ENCODE measurements at regions not wholly inside any gene's neighbourhood (a gene's known extent, or its start where the extent isn't known, plus 50 kb on each side); places are given as distances from the start of the nearest gene placed in this dataset.
"Not testable (repeated sequence)": the region's sequence is repeated elsewhere in the genome, so short reads cannot be mapped to it uniquely, and the experiment has no call there.

DNA sequence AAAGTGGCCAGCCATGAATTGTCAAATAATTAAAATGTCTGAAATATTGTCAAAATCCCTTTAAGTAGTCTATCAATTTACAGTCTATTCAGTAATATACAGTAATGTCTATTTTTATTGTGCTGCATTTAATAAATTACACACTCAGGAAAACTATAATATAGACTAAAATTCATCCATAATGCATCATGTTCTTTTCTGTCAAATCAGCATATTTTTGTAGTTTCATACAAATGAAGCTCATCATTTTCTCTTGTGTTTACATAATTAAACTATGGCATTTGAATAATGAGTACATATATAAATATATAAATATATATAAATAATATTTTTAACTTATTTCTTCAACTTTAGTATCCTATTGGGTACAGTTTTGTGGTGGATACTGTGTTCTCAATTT, 868.7 kb upstream of the CHORDC1 start:
- DNase-seq: no peak

DNA sequence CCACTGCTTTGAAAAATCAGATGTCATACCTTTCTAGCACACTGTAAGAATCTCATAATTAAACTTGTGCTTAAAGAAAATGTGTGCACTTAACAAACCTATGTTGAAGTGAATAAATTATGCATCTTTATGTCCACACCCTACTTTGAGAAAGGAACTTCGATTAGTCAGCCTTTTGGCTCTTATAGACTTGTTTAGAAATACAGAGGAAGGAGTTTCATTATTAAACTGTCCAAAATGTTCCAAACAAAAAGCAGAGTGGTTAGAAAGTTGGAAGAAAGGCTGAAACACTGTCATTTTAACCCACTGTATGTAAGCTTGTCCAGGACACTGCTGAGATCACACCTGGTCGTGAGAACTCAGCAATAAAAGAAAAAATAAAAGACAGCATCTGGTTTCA, 863.2 kb upstream of the CHORDC1 start:
- DNase-seq: no peak

DNA sequence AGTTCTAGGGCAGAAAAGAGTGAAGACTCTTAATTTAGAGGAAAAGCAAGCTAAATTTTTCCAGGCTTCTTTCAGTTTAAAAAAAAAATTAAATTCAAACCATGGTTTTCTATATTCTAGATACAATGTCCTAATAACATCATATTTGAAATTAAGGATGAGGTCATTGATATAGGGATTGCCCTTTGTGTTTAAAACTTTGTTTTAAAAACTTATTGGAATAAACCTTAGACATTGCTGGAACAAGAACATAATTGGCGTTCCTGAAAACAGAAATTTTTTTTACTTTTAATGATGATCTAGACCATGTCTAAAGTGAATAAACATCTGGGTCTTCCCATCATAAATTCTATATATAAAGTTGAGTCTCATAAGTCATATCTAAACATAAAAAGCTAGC, 859.4 kb upstream of the CHORDC1 start:
- DNase-seq: no peak

DNA sequence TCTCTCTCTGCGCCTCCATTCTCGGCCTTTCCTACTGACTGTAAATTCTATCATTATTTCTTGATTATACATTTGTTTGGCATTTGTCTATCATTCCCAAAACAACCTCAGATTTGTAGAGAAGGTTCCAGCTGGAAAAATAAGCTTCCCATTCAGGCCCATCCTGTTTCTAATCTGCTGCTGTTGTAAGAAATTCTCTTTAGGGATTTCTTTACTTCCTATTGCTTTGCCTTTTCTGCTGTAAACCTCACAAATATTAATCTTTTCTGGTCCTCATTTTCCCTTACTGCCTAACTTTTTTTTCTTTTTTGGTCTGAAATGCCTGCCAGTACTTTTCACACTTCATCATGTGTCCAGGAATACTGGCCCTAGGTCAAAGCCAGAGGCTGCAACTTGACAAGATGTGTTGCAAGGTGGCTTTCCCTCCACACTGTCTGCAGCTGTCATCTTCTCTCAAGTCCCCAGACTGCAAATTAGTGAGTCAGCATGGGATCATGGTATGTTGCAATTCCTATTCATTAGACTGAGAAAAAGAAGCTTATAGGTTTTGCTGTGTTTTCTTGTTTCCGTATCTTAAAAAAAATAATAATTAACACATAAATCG, 858.7 kb upstream of the CHORDC1 start:
- no peak for DNase-seq

DNA sequence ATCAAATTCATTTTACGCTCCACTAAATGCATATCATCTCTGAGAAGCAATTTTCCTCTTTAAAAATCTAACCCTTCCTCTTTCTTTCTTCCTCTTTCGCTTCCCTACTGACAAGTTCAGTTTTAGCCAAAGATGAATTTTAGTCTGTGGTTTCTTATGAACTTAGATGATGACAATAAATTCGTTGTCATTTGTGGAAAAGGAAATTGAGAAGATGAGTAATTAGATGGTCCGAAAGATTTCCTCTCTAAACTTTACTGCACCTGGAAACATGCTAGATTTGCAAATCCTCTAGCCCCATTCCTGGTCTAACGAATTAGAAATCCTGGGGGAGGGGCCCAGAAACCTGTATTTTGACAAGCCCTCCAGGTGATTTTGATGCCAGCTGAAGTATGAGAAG, 855.4 kb upstream of the CHORDC1 start:
- peak; percentile 14 for DNase-seq

DNA sequence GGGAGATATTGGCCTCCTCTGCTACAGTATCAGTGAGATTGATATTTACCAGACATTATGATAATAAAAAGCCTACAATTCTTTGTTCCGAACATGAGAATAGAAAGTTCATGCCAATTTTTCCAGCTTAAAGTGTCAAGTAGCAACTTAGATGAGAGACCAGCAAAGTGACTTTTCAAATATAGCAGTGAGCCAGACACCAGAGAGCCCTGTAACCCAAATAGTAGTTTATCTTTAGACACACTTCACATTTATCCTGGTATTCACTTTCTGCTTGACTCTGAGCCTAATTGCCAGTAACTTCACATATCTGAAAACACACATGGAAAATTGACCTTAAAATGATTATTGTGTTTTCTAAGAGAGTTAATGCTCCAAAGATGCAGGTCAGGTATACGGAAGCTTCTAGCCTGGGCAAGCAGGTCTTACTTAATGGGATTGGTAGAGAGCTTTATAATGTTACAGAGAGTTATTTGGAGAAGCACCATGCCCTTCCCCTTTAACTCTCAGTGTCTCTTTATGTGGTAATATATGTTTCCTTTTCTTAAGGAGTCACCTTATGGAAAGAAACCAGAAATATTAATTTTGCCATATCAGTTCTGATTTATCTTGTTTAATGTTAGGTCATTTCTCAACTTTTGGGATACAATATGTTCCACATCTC, 852.3 kb upstream of the CHORDC1 start:
- no peak for DNase-seq

DNA sequence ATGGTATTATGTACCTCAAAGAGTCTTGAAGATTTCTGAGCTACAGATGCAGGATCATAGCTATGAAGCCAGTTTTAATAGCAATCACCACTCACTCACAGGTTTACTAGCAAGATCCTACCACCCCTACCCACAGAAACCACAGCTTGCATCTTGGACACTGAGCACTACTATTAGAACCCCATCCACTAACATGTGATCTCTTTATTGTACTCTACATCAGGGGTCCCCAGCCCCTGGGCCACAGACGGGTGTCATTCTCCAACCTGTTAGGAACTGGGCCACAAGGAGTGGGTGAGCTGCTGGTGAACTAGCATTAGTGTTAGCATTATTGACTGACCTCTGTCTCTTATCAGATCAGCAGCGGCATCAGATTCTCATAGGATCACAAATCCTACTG, 844.8 kb upstream of the CHORDC1 start:
- no peak for DNase-seq

DNA sequence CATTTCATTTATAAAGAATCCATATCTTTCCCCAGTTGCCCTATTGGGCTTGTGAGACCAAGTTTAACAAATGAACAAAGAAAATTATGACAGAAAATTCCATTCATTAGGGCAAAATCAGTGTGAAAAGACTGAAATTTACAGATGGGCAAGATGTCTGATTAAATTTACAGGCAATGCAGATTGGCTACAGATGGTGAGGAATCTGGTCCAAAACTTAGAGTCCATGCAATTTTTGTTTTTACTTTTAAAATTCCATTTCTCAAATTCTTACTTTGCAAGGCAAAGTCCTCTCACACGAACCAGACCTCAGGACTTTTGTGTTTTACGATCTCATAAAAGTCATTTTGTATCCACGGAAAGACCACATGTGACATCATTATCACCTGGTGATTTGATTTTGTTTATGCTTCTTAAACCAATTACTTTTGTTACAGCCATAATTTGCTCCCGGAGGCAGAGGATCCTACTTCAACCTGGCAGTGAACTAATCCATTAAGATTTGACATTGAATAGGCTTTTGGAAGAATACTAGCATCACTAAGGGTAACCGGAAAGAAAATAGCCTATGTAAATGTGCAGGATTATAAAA, 843.7 kb upstream of the CHORDC1 start:
- no peak for DNase-seq

DNA sequence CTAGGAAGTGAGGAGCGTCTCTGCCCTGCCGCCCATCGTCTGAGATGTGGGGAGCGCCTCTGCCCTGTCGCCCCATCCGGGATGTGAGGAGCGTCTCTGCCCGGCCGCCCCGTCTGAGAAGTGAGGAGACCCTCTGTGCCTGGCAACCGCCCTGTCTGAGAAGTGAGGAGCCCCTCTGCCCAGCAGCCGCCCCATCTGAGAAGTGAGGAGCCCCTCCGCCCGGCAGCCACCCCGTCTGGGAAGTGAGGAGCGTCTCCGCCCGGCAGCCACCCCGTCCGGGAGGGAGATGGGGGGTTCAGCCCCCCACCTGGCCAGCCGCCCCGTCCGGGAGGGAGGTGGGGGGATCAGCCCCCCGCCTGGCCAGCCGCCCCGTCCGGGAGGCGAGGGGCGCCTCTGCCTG, 840.5 kb upstream of the CHORDC1 start:
- not testable (repeated sequence) for DNase-seq

DNA sequence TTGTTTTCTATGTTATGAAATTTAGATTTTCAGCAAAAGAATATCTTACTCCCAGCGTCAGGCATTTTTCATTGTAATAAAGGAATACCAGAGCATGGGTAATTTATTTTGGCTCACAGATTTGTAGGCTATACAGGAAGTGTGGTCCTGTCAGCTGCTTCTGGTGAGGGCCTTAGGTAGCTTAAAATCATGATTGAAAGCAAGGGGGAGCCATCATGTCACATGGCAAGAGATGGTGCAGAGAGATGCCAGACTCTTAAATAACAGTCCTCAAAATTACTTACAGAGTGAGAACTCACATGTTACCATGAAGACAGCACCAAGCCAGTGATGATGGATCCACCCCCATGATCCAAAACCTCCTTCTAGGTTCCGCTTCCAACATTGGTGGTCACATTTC, 825.0 kb upstream of the CHORDC1 start:
- no peak for DNase-seq

DNA sequence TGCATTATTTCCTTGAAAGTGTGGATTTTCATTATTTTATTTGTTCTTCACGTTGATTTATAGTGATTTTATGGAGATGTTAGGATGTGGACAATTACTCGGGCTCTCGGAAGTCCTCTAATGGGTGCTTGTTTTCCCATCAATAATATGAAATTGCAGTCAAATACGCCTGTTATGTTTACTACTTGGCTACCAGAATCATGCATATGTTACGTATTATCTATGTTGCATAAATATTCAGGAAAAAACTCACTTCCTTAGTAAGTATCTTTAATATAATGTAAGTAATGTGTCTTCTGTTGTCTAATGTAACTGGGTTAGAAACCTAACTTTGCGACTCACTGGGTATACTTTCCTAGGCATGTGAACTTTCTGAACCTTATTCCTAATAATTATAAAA, 823.4 kb upstream of the CHORDC1 start:
- DNase-seq: no peak

DNA sequence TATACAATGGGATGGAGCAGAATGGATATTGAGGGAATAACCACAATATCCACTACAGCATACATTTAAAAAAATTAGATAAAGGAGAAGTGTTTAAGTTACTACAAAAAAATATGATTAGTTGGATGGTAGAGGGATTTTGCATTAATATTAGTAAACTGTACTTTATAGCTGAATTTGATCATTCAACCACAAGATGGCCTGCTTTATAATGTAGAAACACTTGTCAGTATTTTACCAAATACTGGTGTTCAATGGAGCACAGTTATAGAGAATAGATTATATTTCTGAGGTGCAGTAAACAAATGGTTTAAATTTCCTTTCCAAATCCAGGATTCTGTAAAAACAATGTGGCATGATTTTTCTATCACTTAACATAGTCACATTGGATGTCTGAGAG, 818.8 kb upstream of the CHORDC1 start:
- DNase-seq: no peak

DNA sequence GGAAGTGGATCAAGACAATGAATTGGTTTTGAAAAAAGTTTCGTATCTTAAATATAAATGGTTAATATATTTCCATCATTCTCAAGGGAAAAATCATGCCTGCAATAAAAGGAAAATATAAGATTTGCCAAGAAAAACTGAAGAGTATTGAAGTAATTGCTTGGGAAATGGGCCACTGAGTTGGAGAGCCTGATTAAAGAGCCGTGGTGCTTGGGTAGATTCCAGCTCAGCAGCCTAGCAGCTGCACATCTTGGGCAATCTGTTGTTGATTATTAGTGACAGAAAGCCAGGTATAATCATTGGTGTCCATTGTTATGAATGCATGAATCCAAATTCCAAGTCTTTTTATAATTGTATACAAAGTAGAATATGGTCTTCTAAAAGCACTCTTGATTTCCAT, 800.9 kb upstream of the CHORDC1 start:
- DNase-seq: no peak

DNA sequence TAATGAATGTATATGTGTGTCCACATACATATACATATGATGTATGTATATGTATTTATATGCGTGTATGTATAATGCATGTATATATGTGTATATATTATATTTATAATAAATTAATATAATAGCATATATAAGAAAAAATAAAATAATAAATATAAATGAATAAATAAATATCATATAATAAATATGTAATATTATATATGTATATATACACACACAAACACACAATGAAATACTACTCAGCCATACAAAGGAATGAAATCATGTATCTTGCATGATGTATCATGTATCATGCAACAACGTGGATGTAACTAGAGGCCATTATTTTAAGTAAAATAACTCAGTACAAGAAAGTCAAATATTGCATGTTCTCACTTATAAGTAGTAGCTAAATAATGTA, 788.7 kb upstream of the CHORDC1 start:
- no peak for DNase-seq

DNA sequence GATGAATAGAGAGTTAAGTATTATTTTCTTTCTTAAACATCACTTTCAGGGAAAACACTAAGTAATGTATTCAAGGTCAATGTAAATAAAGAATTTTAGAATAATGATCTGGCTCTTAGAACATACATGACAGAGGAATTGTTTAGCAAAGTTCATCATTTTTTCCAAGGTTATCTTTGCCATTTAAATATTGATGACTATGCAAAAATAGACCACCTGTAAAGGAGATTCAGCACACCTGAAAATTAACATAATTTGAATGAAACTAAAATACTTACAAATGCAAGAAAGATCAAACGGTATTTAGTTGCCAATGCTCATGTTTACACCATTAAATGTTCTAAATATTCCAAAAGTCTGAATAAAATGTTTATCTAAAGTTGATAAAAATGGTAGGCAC, 782.6 kb upstream of the CHORDC1 start:
- no peak for DNase-seq

DNA sequence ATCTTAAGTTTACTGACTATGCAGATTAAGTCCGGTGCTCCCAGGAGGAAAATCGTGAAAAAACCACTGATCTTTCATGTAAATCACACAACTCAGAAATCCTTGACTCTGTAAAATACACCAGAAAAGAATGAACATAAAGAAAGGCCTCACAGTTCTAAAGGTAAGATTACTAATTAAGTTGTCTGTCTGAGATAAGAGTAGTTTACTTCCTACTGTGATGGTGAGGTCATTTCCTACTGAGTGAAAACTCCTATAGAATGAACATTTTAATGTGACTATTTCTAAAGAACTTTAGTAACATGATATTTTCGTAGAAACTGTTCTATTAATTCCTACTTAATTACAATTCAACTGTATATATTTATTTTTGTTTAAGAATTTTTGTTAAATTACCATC, 774.4 kb upstream of the CHORDC1 start:
- no peak for DNase-seq

DNA sequence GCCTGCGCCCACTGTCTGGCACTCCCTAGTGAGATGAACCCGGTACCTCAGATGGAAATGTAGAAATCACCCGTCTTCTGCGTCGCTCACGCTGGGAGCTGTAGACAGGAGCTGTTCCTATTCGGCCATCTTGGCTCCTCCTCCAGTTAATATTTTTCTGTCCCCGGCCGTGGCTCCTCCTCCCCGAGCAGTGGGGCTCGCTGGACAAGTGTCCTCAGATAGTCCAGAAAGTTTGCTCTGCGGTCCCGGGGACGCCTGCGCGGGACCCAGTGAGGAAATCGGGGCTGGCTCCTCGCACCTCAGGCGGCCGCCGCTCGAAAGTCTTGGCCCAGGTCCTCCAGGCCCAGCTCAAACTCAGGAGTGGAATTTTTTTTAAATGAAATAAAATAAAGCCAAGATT, 749.3 kb upstream of the CHORDC1 start:
- not testable (repeated sequence) for DNase-seq

DNA sequence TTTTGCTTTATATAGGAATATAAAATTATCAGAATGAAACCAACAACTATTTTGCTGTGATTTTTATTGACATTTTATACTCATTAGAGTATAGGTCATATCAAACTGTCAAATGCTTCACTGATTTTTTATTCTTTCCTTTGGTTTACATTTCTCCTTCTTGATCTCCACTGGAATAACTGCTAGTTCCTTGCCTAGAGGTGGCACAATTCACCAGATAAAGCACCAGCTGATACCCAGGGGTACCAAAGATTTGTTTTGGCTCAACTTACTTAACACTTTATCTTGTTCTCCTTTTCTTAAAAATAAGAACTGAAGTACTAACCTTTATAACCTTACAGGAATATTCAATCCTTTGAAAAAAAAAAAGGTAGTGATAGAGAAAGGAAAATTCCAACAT, 725.1 kb upstream of the CHORDC1 start:
- no peak for DNase-seq

DNA sequence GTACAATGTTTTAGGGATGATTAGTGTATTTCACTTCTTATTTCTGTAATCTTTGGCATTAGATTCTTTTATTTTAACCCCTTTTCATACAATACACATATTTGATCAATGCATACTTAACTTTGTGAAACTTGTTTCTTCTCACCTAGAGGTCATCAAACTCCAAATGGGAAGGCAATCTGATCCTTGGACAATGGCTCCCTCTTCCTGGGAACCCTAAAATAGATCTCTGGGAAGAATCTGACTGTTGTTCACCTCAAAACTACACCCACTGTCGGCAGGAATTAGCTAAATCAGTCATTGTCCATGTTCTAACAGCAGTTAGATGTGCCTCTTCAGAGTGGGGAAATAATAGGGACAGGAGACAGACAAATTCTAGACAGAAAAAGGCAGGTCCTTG, 707.4 kb upstream of the CHORDC1 start:
- no peak for DNase-seq

DNA sequence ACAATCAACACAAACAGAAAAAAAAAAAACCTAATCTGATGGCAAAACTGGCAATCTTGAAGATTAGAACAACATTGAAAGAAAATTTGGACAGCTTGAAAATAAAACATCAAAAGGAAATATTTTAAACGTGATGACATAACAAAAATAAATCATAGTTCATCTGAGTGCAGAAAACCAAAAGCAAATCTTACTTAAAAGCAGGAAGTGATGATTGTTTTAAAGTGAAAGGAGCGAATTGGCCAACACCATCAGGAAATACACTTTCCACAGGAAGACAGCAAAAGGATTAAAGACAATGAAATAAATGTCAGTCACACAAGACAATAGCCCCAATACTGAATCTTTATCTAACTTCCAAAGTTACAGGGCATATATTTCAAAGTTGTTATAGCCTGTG, 696.5 kb upstream of the CHORDC1 start:
- no peak for DNase-seq

DNA sequence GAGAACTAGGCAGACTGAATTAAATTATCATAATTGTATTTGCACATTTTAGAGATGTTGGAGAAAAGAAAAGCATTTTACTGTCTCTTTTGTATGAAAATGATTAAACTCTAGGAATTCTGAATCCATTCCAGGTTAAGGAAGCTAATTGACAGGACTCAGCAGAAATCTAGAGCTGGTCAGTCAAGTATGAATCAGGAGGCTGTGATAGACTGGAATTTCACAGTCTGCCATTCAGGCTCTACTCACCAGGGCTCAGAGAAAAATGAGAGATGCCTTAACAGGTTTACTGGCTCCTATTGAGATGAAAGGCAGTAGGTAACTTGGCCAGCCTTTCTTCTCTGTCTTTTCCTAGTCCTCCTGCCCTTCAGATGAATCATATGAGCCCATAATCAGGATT, 693.9 kb upstream of the CHORDC1 start:
- DNase-seq: no peak

DNA sequence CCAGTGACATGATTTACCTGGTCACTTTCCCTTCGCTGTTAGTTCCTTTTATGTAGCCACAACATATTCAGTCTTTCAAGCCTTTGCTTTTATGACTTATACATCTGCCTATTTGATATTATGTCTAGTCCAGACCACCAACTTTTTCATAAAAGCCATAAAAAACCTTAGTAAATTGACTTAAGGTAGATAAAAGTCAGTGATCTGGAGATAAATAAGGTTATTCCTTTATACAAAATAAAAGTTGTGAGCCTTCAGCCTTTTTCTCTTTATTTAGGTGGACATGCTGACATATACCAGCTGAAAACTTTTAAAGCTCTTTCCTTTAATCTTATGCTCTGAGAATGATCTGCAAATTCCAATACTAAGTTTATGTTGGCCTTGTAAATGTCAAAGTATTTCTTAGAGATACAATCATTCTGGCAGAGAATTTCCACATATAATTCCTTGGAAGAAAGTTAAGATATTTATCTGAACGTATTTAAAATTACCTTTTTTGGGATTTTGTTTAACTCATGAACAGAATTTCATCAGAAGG, 690.4 kb upstream of the CHORDC1 start:
- no peak for DNase-seq

DNA sequence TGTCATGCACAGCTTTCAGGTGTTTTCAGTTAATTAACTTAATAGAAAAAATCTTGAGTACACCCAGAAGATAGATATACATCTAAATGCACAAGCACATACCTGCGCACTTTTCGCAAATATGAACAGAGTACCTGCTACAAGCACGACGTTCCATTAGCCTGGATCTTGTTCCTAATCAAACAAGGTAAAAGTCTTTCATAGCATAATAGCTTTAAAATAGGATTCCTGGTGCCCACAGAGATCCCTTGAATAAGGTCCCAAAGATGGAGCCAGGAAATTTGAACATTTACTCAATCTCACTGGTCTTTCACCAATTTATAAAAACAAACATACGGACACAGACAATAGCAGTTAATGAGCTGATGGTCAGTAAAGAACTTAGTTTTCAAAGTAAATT, 689.8 kb upstream of the CHORDC1 start:
- no peak for DNase-seq

DNA sequence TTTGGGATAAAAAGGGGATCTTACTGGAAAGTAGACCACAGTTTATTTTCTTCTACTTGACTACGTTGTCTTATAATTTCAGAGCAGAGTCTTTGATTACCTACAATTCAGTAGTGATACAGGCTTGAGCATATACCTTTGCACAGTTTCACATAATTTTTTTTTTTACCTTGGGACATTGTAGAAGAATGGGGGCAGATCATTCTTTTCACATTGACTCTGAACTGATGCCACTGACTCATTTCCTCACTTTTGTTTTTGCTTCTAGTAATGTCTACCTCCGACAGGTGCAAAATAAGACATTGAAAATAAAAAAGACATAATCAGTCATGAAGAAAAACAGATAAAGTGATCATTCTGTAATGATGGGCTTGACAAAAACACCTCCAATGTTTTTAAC, 688.3 kb upstream of the CHORDC1 start:
- DNase-seq: no peak

DNA sequence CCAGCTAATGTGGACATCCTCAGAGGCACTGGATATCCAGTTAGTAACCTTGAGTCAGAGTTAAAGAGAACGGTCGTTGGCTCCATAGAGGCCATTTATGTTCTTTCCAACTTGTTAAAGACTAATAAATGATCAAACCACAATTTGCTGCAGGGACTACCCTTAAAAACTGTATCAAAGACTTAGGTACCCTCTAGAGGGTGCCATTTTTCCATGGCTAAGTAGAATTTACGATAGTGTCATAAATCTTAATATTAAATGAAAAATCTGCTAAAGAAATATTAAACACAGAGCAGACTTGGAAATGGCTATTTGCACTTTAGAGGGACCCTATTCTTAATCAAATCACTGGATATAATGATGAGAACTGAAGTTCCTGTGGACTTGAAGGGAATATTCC, 685.2 kb upstream of the CHORDC1 start:
- DNase-seq: no peak
